Subcutaneous abdominal adipose tissue (tissue), 5 donors: ENCODE measurements at regions not wholly inside any gene's neighbourhood (a gene's known extent, or its start where the extent isn't known, plus 50 kb on each side); places are given as distances from the start of the nearest gene placed in this dataset.

Experiments used
- H3K27ac ChIP-seq: one replicate; pipeline ENCODE4 v1.7.0; 2013; ENCODE audit warnings: low read depth, mild to moderate bottlenecking, inconsistent platforms, low read length, moderate library complexity
- H3K27me3 ChIP-seq, 5 donors: one replicate each; pipeline ENCODE4 v1.7.0; 2013; ENCODE audit warnings: low read length in 5 of 5, inconsistent platforms in 1 of 5; ENCODE audit not compliant: control insufficient read depth in 5 of 5, insufficient read depth in 4 of 5
- H3K36me3 ChIP-seq, 5 donors: one replicate each; pipeline ENCODE4 v1.7.0; 2013; ENCODE audit warnings: low read length in 5 of 5; ENCODE audit not compliant: control insufficient read depth in 5 of 5, insufficient read depth in 5 of 5
- H3K4me1 ChIP-seq, 5 donors: one replicate each; pipeline ENCODE4 v1.7.0; 2013; ENCODE audit warnings: low read length in 5 of 5, mild to moderate bottlenecking in 3 of 5, moderate library complexity in 1 of 5; ENCODE audit not compliant: control insufficient read depth in 5 of 5, insufficient read depth in 5 of 5
- H3K4me3 ChIP-seq, 5 donors: one replicate each; pipeline ENCODE4 v1.7.0; 2013; ENCODE audit warnings: low read length in 5 of 5, low read depth in 1 of 5
- H3K9ac ChIP-seq, 5 donors: one replicate each; pipeline ENCODE4 v1.7.0; 2013; ENCODE audit warnings: low read length in 5 of 5, mild to moderate bottlenecking in 4 of 5, moderate library complexity in 3 of 5
- H3K9me3 ChIP-seq, 5 donors: one replicate each; pipeline ENCODE4 v1.7.0; 2013; ENCODE audit warnings: low read length in 5 of 5; ENCODE audit not compliant: control insufficient read depth in 5 of 5
- donor health status: healthy.
- donor health status: healthy.
- donor health status: healthy.
- donor health status: healthy.
- donor health status: healthy.

DNA sequence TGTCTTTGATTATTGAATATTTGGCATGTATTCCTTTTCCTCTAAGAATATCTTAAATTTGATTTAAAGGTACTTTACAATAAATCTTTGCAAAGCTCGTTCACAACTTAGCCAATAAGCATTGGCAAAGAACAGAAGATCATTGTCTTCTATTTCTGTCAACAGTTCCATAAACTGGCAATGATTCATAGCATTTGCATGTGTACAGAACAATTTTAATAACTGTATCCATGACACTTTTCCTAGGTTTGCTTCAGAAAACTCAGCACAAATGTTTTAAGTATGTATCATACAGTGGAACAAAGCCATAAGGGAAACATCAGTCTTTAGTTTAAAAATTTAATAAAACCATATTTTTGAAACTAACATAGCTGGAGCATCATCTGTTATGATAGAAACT is 462.7 kb upstream of the RPS6KA3 start:
- peaks cover 0 to 4% (median 0%) of the 10 kb centered on the region in 5 donors for H3K27me3 ChIP-seq
- peaks cover 0 to 3% (median 0%) of the 10 kb centered on the region in 5 donors for H3K9me3 ChIP-seq
- H3K4me3 ChIP-seq = no peak overlapping the region
- H3K4me1 ChIP-seq = no peaks in the 10 kb centered on the region
- no peaks in the 10 kb centered on the region for H3K36me3 ChIP-seq
- H3K9ac ChIP-seq = no peak overlapping the region
- no peak overlapping the region for H3K27ac ChIP-seq

DNA sequence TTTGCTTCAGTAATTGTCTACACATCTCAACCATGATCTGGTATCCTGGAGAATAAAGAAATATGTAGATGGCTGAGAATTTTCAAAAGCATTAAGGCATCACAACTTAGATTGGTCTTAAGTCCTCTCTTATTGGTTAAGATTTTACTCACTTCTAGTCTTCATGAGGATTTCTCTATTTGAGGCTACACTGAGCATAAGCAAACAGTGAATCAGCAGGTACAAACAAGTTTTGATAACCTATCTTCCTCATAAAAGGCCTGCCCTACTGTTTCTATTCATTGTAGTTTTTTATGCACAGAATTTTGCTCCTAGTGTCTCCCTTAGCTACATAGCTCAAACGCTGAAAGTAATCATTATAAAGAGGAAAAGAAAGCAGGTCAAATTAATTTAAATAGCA is 460.7 kb upstream of the RPS6KA3 start:
- H3K36me3 ChIP-seq = no peaks in the 10 kb centered on the region
- H3K4me1 ChIP-seq = no peaks in the 10 kb centered on the region
- H3K4me3 ChIP-seq = no peak overlapping the region
- H3K27ac ChIP-seq = no peak overlapping the region
- H3K9me3 ChIP-seq = peaks cover 0 to 3% (median 0%) of the 10 kb centered on the region in 5 donors
- H3K9ac ChIP-seq = no peak overlapping the region
- H3K27me3 ChIP-seq = peaks cover 0 to 4% (median 0%) of the 10 kb centered on the region in 5 donors

DNA sequence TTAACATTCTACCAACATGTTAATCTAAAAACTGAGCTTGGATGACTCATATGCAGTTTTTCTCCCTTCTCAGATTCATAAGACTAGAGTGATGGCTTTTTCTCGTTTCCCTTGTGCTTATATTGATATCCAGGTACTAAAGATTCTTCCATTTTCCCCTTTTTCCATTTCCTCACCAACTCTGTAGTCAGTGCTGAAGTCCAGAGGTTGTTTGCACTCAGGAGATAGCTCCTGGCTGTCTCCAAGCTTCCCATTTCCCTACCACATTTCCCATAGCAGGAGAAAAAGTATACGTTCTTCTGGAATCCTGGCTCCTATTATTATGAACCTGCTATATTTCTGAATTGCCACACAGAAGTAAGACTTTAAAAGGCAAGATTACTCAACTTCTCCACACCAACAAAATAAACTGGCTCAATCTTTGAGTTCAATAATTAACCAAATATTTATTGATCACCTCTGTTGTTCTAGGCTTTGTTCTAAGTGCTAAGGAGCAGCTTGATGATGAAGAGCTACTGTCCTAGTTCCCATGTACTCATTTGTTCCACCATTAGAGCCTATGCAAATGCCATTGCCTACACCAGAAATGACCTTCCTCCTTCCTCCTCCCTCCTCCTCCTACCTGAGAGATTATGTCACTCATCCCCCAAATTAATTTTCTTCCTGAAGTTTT is 454.4 kb upstream of the RPS6KA3 start:
- Histone ChIP-seq H3K9ac (no peak overlapping the region), H3K4me3 (no peak overlapping the region), H3K36me3 (no peaks in the 10 kb centered on the region), H3K9me3 (peaks cover 0 to 3% (median 3%) of the 10 kb centered on the region in 5 donors), H3K4me1 (no peaks in the 10 kb centered on the region), H3K27ac (no peak overlapping the region), H3K27me3 (peaks cover 0 to 4% (median 0%) of the 10 kb centered on the region in 5 donors)

DNA sequence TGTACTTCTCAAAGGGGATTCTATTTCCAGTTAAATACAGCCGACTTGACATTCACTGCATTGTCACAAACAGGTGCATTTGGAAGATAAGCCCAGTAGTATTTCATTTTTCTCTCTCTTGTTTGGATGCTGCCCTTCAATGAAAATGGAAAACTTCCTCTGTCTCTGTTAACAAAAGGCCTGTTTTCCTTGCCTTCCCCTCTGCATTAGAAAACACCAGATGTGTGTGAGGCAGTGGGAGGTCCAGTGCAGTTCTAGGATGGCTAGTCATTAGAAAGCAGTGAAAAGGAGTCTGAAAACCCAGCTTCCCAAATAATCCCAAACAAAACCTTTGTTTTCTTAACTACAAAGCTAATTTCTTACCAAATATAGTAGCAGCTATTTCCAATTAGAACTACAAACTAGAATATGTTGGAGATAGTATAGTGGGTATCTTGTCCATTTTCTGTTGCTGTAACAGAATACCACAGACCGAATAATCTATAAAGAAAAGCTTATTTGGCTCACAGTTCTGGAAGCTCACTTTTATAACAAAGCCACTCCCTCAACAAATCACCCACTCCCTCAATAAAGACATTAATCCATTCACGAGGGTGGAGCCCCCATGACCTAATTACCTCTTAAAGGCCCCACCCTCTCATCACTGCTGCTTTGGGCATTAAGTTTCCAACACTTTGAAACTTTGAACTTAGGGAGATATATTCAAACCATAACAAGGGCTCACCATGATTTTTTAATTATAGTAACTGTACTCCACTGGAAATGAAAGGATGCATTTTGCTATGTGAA is 452.1 kb upstream of the RPS6KA3 start:
- H3K9me3 ChIP-seq = peaks cover 0 to 3% (median 0%) of the 10 kb centered on the region in 5 donors
- no peaks in the 10 kb centered on the region for H3K27me3 ChIP-seq
- H3K4me3 ChIP-seq = no peak overlapping the region
- H3K4me1 ChIP-seq = no peaks in the 10 kb centered on the region
- no peak overlapping the region for H3K9ac ChIP-seq
- H3K27ac ChIP-seq = no peak overlapping the region
- no peaks in the 10 kb centered on the region for H3K36me3 ChIP-seq

DNA sequence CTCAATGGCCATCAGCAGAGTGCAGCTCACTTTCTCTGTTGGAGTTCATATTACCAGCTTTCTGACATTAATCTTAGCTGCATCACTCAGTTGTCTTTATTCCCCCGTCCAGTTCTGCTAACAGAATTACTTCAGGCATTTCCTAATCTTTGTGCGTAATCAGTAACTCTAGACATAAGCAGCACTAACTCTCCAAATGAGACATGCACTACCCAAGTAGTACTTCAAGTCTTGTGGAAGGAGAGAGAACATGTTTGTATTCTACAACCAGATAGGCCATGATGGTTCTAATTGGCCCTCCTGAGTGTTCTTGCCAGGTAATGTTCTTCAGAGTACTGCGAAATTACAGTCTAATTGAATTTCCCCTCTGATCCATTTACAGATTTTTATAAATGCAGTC is 448.5 kb upstream of the RPS6KA3 start:
- no peak overlapping the region for H3K9ac ChIP-seq
- H3K27ac ChIP-seq = no peak overlapping the region
- H3K9me3 ChIP-seq = peaks cover 0 to 3% (median 0%) of the 10 kb centered on the region in 5 donors
- H3K36me3 ChIP-seq = no peaks in the 10 kb centered on the region
- H3K4me3 ChIP-seq = no peak overlapping the region
- no peaks in the 10 kb centered on the region for H3K27me3 ChIP-seq
- H3K4me1 ChIP-seq = no peaks in the 10 kb centered on the region

DNA sequence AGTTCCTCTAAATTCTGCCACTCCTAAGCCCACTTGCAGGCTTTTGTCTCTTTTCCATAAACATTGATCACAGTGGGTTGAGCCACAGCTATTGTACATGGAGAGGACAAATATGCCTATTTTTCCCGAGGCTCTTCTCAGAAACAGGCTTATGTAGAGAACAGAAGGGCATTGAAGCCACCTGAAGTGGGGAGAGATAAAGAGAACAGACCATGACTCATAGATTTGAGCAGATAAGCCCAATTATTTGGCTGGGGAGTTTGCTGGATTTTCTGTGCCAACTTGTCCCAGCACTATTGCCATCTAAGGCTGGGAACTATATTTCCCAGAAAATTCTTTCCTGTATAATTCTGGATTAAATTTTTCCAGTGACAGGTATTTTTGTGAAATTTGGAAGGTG is 446.1 kb upstream of the RPS6KA3 start:
- Histone ChIP-seq H3K4me3 (no peak overlapping the region), H3K4me1 (no peaks in the 10 kb centered on the region), H3K27ac (no peak overlapping the region), H3K36me3 (no peaks in the 10 kb centered on the region), H3K27me3 (no peaks in the 10 kb centered on the region), H3K9ac (no peak overlapping the region), H3K9me3 (peaks cover 0 to 3% (median 0%) of the 10 kb centered on the region in 5 donors)

DNA sequence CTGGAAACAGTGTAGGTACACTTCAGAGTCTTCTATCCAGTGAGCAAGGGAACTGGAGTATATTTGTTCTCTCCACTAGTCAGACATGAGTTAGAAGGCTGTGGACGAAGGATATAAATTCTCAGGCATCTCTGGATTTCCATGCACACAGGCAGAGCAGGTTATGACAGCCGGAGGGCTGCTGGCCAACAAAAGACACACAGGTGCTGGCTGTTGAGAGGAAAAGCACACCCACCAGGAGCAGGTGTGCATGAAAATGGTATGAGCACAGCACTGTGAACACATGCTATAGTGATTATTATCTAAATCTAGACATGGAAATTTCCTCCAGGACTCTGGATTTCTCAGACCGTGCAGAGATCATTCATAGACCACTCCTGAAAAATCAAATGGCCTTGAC is 444.7 kb upstream of the RPS6KA3 start:
- Histone ChIP-seq H3K9me3 (peaks cover 0 to 3% (median 0%) of the 10 kb centered on the region in 5 donors), H3K4me1 (no peaks in the 10 kb centered on the region), H3K27me3 (no peaks in the 10 kb centered on the region), H3K36me3 (no peaks in the 10 kb centered on the region), H3K4me3 (no peak overlapping the region), H3K9ac (no peak overlapping the region), H3K27ac (no peak overlapping the region)

DNA sequence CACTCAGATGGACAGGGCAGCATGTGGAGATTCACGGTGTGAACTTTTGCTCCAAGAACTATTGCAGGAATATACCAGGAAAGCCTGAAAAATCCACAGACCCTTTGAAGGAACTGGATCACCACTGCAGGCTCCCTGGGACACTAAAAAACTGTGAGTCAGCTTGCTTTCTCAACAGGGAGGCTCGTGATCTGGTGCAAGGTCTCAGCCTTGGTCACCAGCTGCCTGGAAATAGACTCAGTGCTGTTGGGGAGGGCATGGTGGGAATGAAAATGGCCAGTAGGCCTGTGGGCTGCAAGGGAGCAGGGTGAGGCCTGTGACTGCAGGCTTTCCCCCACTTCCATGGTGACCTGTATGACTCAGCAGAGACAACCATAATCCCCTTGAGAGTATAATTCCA is 426.4 kb upstream of the RPS6KA3 start:
- Histone ChIP-seq H3K4me1 (no peaks in the 10 kb centered on the region), H3K27me3 (peaks cover 0 to 3% (median 0%) of the 10 kb centered on the region in 5 donors), H3K4me3 (no peak overlapping the region), H3K27ac (no peak overlapping the region), H3K36me3 (no peaks in the 10 kb centered on the region), H3K9me3 (peaks cover 0 to 3% (median 0%) of the 10 kb centered on the region in 5 donors), H3K9ac (no peak overlapping the region)

DNA sequence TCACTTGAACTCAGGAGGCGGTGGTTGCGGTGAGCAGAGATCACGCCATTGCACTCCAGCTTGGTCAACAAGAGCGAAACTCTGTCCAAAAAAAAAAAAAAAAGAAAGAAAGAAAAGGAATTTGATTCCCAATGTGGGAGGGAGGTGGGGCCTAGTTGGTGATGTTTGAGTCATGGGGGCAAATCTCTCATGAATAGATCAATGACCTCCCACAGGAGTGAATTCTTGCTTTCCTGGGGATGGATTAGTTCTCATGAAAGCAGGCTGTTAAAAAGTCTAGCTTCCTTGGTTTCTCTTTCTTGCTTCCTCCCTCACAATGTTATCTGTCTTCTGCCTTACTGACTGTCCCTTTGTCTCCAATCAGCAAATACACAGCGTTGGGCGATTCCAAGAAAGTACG is 419.5 kb upstream of the RPS6KA3 start:
- H3K4me1 ChIP-seq = peaks cover 0 to 10% (median 0%) of the 10 kb centered on the region in 5 donors
- H3K4me3 ChIP-seq = no peak overlapping the region
- H3K36me3 ChIP-seq = no peaks in the 10 kb centered on the region
- H3K9ac ChIP-seq = no peak overlapping the region
- no peaks in the 10 kb centered on the region for H3K9me3 ChIP-seq
- H3K27ac ChIP-seq = no peak overlapping the region
- H3K27me3 ChIP-seq = peaks cover 0 to 3% (median 0%) of the 10 kb centered on the region in 5 donors

DNA sequence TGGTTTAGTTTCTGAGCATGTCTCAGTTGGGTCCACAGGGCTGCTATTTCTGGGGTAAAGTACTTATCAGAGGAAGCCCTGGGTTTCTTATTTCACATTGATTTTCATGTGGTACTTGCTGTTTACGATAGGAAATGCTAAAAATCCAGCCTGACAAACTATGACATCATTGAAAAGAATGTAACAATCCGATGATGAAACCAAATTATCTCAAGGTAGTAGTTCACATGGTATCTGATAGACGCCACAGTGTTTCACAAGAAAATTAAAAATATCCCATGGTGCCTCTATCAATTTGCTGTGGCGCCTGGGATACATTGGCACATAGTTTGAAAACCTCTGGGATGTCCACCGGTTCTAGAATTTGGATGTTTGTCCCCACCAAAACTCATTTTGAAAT is 418.9 kb upstream of the RPS6KA3 start:
- Histone ChIP-seq H3K4me1 (peaks cover 0 to 10% (median 0%) of the 10 kb centered on the region in 5 donors), H3K9ac (no peak overlapping the region), H3K27ac (no peak overlapping the region), H3K4me3 (no peak overlapping the region), H3K36me3 (no peaks in the 10 kb centered on the region), H3K9me3 (no peaks in the 10 kb centered on the region), H3K27me3 (peaks cover 0 to 3% (median 0%) of the 10 kb centered on the region in 5 donors)
